ENCODE measurements at regions not wholly inside any gene's neighbourhood (a gene's known extent, or its start where the extent isn't known, plus 50 kb on each side); places are given as distances from the start of the nearest gene placed in this dataset.
A peak's percentile ranks its signal among the peaks of the same experiment; 100 is the strongest.
"Not testable (repeated sequence)": the region's sequence is repeated elsewhere in the genome, so short reads cannot be mapped to it uniquely, and the experiment has no call there.

DNA sequence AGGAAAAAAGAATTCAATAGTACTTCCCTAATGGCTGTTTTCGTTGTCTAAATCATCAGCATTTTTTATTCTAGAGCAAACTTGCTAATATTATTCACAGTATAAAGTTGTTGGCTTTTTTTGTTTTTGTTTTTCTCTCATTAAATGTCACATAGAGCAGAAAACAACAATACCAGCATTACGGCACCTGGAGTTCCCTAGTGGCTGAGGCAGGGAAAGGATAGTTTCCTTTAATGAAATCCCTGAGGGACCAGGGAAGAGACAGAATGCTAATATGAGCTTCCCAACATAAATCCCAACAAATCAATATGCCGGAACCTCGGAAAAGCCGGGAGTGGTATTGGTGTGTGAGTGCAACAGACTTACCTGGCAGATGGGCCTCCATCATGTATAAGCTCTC lies 235.2 kb upstream of the ASCC3 start:
- no peak for DNase-seq

DNA sequence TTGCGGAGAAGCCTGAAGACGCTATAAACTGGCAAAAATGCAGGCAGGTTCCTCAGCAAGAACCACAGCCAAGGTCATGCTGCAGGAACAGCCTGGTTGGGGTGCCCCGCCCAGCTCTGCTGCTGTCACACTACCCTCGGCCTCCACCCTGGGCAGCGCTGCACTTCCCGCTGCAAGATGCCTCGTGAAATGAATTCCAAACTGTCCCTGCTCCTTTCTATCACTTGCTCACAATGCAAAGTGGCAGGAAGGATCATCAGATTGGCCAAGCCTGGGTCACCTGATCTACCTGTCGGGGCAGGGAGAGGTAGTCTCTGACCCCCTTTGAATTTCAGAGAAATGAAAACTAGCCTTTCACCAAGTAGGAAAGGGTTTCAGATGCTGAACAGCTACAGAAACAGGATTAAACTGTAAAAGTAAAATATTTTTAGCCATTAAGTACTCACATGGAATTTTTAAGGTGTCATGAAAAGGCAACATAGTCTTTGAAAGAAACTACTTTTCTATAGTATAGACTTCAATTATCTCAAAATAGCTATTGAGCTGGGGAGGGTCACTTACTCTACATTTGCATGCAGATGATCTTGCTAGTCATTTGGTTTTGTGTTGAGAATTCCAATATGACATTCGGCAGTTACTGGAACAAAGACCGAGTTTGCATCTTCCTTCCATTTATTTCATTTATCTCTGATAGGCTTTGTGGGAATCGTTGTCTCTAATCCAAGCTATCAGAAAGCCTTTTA lies 236.4 kb upstream of the ASCC3 start:
- DNase-seq = no peak

- DNase-seq = no peak
Measured at GRCh38 chr6:101118136-101118396, 236.9 kb upstream of the ASCC3 start.

GRCh38 chr6:101120747-101121146 lies 239.6 kb upstream of the ASCC3 start:
- DNase-seq = no peak

GRCh38 chr6:101125380-101125971 lies 244.3 kb upstream of the ASCC3 start:
- no peak for DNase-seq

- DNase-seq = peak; percentile 42
Measured at GRCh38 chr6:101126501-101126900, 245.4 kb upstream of the ASCC3 start.

DNA sequence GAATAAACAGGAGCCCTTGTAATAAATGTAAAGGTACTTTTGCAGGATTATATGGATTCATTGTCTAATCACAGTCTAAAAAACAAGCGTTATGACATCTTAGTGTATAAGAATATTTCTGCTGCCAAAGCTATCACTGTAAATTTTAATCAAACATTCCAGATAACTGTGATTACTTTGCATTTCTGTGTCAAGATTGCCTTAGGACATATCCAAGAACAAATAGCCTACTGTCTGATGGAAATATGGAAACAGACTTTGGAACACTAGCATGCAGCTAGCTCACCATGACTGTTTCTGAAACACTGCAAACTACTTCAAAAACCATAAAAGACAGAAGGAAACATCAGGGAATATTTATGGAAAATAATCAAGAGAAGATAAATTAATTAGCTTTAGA lies 248.7 kb upstream of the ASCC3 start:
- no peak for DNase-seq

- no peak for DNase-seq
Measured at GRCh38 chr6:101146389-101146788, 247.1 kb upstream of the GRIK2 start.

DNA sequence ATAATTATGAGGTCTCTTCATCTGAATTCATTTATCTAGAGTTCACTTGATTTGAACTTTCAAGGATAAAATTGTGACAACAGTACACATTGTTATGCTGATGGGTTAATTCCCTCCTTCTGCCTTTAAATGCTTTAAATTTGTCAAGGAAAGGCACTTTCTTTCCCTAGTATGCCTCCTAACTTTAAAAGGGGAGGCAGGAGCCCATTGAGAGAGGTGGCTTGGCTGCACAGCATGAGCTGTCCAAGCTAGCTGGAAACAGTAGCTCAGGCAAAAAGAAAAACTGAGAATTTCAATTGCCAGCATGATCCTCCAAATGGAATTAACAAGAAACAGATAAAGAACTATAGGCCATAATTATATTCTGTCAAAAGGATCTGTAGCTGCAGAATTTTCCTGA lies 243.3 kb upstream of the GRIK2 start:
- DNase-seq = no peak

GRCh38 chr6:101157638-101158037 lies 235.9 kb upstream of the GRIK2 start:
- not testable (repeated sequence) for DNase-seq

DNA sequence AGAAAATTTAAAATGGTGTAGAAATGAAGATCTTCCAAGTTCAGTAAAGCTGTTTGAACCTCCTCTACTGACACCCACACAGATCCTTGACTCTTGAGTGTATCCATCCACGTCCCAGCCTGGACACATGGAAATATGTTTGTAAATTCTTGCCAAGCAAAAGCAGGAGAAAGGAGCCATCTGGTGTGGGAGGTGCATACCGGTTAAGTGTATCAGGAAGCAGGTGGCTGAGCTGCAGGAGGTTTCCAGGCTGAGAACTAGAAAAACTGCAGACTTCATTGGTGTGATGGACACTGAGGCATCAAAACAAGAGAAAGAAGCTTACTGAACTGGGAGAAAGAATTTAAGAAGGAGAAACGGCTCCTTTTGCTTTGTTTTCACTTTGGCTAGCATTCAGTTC lies 229.9 kb upstream of the GRIK2 start:
- no peak for DNase-seq

GRCh38 chr6:101167638-101168037 lies 225.9 kb upstream of the GRIK2 start:
- no peak for DNase-seq

DNA sequence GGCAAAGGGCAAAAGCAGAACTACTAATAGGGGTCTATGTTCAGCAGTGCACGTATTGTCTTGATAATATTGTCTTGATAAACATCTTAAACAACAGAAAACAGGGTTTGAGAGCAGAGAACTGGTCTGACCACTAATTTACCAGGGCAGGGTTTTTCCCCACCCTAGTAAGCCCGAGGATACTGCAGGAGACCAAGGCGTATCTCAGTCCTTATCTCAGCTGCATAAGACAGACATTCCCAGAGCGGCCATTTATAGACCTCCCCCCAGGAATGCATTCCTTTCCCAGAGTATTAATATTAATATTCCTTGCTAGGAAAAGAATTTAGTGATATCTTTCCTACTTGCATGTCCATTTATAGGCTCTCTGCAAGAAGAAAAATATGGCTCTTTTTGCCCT lies 222.5 kb upstream of the GRIK2 start:
- DNase-seq = not testable (repeated sequence)

DNA sequence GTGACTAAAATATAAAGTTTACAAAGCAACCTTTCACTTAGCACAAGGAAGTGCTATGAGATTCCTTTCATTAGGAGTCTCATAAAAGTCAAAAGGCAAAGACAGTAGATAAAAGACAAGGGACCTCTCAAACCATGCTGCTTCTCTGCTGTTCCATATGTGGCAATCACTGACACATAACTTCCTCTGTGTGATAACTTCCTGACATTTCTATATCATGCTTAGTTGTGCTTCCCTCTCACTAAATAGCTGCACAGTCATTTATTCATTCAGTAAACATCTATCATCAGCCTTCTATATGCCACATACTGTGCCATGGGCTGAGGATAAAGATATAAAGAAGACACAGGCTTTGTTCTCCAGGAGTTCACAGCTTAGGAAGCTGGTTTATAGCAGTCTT lies 214.8 kb upstream of the GRIK2 start:
- DNase-seq = no peak

DNA sequence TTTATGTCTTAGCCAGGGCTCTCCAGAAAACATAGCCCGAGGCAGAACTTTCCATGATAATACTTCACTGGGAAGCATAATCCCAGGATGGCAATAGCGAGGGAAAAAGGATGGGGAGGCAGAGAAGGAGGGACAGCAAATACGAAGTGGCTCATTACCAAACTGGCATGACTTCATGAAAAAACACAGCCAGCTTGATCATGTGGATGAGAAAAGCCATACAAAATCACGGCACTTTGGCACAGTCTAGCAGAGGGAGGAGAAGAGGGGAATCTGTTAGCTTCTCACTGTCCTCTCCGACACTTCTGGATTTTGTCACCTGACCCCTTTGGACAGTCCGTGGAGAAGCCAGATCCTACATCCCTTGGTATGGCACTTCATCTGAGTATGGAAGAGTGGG lies 212.5 kb upstream of the GRIK2 start:
- no peak for DNase-seq

DNA sequence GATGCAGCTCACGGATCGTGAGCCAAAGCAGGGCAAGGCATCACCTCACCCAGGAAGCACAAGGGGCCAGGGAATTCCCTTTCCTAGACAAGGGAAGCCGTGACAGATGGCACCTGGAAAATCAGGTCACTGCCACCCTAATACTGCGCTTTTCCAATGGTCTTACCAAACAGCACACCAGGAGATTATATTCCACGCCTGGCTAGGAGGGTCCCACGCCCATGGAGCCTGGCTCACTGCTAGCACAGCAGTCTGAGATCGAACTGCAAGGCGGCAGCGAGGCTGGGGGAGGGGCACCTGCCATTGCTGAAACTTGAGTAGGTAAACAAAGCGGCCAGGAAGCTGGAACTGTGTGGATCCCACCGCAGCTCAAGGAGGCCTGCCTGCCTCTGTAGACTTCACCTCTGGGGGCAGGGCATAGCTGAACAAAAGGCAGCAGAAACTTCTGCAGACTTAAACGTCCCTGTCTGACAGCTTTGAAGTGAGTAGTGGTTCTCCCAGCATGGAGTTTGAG lies 205.2 kb upstream of the GRIK2 start:
- not testable (repeated sequence) for DNase-seq

DNA sequence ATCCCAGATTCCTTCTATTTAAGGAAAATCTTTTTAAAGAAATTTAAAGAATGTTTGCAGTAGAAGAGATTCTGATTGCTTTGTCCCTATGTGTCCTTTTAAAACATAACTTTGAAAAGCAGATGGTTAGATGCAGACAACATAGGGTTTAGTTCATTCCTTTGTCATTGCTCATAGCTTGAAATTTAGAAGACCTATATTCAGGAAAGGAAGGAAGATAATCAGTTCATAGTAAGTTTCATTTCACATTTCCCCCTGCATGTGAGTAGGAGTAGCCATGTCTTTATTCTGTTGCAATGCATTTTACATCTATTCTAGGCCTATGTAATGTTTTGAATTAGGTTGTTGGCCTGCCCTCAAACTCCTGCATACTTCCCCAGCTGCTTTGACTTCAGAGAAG lies 197.9 kb upstream of the GRIK2 start:
- no peak for DNase-seq

DNA sequence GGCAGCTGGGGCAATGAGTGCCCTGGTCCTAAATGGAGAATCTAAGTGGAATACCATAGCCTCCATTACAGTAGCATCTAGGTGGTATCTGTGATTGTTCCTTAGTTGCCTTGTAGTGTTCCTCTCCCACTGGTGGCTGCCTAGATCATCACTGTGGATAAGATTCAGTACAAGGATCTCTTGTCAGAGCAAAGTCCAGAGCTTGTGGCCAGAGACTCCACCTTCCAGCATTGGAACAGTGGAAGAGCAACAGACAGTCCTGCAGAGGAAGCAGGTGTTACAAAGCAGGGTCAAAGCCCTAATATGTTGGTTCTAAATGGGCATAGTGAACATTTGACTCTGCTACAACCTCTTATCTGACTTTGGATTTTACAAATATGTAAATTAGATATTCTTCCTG lies 194.1 kb upstream of the GRIK2 start:
- DNase-seq = no peak

DNA sequence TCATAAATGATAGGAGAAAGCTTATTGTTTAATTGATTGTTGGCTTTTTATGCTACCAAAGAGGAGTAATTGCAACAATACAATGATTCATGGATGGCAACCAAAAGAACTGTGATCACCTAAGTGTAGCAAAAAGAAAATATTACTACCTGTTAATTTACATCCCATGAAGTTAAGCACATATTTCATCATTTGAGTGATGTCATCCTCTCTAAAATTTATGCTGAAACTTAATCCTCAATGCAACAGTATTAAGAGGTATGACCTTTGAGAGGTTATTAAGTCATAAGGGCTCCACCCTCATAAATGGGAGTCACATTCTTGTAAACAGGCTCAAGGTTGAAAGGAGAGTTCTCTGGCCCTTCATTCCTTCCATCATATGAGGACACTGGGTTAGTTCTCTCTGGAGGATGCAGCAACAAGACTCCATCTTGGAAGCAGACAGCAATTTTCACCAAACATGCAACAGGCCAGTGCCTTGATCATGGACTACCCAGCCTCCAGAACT lies 190.6 kb upstream of the GRIK2 start:
- DNase-seq = no peak

DNA sequence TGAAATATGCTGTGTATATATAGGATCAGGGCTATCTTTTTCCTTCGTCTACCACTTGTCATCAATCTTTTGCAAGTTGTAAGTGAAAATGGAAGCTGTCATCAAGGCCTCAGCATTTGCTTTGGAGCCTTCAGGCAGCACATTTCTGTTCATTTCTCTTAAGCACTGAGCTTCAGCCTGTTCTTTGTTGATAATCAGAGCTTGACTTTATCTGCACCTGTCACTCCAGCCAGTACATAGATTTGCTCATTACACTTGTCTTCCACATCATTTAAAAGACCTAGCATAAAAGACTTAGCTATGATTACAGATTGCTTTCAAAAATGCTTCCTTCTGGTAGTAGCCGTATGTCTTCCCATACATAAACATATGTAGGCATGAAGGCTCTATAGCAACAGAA lies 189.8 kb upstream of the GRIK2 start:
- no peak for DNase-seq

DNA sequence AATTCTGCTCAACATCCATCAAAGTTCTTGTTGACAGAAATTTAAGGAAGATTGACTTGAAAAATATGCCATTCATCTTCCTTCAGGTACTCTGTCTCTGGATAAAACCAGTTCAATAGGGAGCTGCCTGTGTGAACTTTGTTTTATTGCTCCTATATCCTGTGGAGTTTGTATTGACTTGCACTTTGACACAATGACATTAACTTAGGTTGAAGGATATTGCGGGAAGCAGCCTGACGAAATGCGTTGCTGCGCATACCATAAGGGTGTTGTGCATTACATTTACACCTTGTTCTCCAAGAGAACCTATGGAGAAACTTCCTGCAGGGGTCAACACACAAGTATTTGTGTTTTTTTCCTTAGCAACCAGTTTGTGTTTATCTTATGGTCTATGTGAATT lies 185.4 kb upstream of the GRIK2 start:
- DNase-seq = no peak

DNA sequence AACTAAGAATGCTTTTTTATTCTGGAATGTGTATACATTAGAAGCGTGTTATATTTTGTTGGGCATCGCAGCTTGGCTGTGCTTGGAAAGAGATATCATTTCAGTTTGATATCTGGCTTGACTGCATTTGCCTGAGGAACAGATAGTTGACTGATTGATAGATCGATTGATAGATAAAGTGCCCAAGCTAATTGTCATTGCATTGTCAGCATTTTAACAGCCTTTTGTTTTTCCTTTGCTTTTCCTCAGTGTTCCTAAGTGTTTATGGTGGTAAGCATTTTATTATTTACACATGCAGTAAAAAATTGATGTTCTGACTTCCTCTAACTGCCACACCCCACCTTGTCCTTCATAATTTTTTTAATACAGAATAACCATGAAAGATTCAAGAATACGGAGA lies 180.9 kb upstream of the GRIK2 start:
- no peak for DNase-seq

DNA sequence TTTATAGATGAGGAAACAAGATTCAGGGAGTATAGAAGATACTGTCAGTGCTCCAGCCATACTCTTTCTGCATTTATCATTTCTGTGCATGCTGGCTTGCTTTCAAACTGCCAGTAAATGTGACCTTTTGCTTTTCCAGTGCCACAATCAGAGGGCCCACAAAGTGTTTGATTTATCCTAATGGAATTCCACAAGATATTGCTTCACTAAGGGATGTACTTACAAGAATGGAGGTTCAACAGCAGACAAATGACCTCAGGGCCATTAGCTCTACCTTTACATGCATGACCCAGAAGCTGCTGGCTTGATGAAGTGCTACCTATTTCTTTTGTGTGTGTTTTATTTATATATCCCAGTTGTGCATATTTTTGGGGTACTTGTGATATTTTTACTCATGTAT lies 171.5 kb upstream of the GRIK2 start:
- no peak for DNase-seq

- no peak for DNase-seq
Measured at GRCh38 chr6:101224751-101225150, 168.8 kb upstream of the GRIK2 start.

DNA sequence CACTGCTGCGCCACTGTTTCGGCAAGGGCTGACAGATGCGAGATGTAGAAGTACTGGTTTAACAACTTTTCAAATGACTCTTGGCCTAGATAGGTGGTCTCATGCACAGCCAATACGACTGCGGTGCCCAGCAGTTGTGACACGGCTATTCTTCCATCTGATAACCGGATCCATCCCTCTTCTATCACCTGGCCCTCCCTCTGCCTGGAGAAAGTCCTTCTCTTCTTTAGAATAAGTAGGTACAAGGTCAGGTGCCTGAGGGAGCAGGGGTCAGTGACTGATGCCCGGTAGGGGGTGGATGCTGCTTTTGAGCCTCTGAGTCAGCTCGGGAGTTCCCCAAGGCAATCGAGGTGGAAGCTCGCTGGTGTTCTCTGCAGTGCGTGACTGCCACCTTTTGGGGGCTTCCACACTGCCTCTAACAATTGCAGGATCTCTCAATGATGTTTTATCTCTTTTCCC lies 166.8 kb upstream of the GRIK2 start:
- no peak for DNase-seq

Data from NCI-H1105 treated with DMSO at 0.1 percent for 48 hours (cell line).